Prostate gland (tissue), 2 donors: ENCODE measurements at regions not wholly inside any gene's neighbourhood (a gene's known extent, or its start where the extent isn't known, plus 50 kb on each side); places are given as distances from the start of the nearest gene placed in this dataset.
"Not testable (repeated sequence)": the region's sequence is repeated elsewhere in the genome, so short reads cannot be mapped to it uniquely, and the experiment has no call there.

ENCODE experiments used
- DNase-seq: peaks from one replicate; pipeline ENCODE4 v3.0.0-alpha.2; 2019; ENCODE audit warnings: low spot score
- H3K27ac ChIP-seq, 2 donors: fragments of 200-600 bp; sonication (generic); 2 replicates each; pipeline ENCODE4 v1.5.1; 2017 to 2019
- H3K27me3 ChIP-seq: fragments of 200-600 bp; sonication (generic); replicated peaks from 2 replicates; pipeline ENCODE4 v1.5.1; 2019; ENCODE audit not compliant: insufficient read depth
- H3K36me3 ChIP-seq, 2 donors: fragments of 200-600 bp; sonication (generic); 1 replicate in 1 of 2; 2 replicates in 1 of 2; pipeline versions ENCODE4 v1.5.1 to v1.8.1; 2017 to 2019
- H3K4me1 ChIP-seq: fragments of 200-600 bp; sonication (generic); replicated peaks from 2 replicates; pipeline ENCODE4 v1.5.1; 2019
- H3K4me3 ChIP-seq, 2 donors: fragments of 200-600 bp; sonication (generic); 2 replicates each; pipeline ENCODE4 v1.5.1; 2017 to 2019
- H3K9me3 ChIP-seq: fragments of 200-600 bp; sonication (generic); 2 replicates; pipeline ENCODE4 v1.5.1; 2017
- WGBS: methylation state at CpG from one replicate; pipeline ENCODE4 v1.1.5; 2018; 5-methylcytosine and 5-hydroxymethylcytosine counted together
- intact Hi-C: fragments of 100-400 bp; cut with DNase I; formaldehyde crosslinking; loops from one replicate; pipeline ENCODE4 v1.14.2; 2022
- TF ChIP-seq, protein P1 (sequence below), 4 experiments: fragments of 200-600 bp in 2 of 4; fragments of 450-650 bp in 2 of 4; sonication (generic) in 2 of 4; IDR thresholded peaks; 1 replicate in 3 of 4; 2 replicates in 1 of 4; pipeline ENCODE4 v1.5.1; 2016 to 2019; ENCODE audit warnings: antibody characterized with exemption in 4 of 4, mild to moderate bottlenecking in 2 of 4, moderate library complexity in 2 of 4

DNA sequence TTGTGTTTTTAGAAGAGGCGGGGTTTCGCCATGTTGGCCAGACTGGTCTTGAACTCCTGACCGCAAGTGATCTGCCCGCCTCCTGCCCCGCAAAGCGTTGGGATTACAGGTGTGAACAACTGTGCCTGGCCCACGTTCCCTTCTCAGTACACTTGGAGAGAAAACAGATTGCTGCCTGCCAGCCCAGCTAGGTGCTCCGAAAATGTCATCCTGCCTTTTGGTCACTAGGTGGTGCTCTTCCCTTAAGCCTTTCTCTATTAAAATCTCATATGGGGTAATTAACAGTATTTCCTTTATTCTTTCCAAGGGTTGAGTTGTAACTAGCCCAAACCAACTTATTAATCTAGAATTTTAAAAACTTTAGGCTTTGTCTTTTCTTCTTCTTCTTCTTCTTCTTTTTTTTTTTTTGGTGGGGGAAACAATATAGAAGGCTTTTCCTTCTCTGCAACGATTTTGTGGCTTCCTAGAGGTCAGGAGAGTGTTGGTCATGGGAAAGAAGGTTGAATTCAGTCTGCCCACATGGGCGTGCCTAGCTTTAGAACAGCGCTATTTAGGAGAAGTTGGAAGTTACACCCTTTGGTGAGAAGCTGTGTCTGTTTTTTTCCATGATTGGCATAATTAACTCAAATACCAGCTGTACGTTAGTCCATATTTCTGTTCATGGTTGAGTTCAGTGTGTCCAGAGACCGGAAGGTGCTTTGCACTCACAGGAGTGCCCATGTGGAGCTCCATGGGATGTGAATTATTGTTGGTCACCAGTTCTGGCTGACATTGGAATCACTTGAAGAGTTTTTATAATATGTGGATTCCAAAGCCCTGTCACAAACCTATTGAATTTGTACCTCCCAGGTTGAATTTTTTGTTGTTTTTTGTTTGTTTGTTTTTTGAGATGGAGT, 110.1 kb downstream of the LAT start:
- not testable (repeated sequence) for DNase-seq

GRCh38 chr16:29094325-29094724, 109.5 kb downstream of the LAT start:
- H3K36me3 ChIP-seq, DNase-seq, H3K27me3 ChIP-seq, intact Hi-C loops, H3K4me3 ChIP-seq, H3K9me3 ChIP-seq, H3K4me1 ChIP-seq, H3K27ac ChIP-seq: not testable (repeated sequence)
- 46% methylated on average over 3 of the region's 3 CpGs for WGBS

More for the DNA sequence above, 110.1 kb downstream of the LAT start:
- WGBS: 34% methylated on average over 10 of the region's 13 CpGs
- TF ChIP-seq, protein P1, sequence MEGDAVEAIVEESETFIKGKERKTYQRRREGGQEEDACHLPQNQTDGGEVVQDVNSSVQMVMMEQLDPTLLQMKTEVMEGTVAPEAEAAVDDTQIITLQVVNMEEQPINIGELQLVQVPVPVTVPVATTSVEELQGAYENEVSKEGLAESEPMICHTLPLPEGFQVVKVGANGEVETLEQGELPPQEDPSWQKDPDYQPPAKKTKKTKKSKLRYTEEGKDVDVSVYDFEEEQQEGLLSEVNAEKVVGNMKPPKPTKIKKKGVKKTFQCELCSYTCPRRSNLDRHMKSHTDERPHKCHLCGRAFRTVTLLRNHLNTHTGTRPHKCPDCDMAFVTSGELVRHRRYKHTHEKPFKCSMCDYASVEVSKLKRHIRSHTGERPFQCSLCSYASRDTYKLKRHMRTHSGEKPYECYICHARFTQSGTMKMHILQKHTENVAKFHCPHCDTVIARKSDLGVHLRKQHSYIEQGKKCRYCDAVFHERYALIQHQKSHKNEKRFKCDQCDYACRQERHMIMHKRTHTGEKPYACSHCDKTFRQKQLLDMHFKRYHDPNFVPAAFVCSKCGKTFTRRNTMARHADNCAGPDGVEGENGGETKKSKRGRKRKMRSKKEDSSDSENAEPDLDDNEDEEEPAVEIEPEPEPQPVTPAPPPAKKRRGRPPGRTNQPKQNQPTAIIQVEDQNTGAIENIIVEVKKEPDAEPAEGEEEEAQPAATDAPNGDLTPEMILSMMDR (IDR thresholded peaks at IDR 0.05): peak in 3 of 4 experiments; percentile 14 to 33 (median 20)
- H3K36me3 ChIP-seq, intact Hi-C loops, H3K27me3 ChIP-seq, H3K27ac ChIP-seq, H3K4me3 ChIP-seq, H3K4me1 ChIP-seq, H3K9me3 ChIP-seq: not testable (repeated sequence)

- H3K4me3 ChIP-seq, H3K36me3 ChIP-seq, H3K9me3 ChIP-seq, H3K27me3 ChIP-seq, intact Hi-C loops, H3K4me1 ChIP-seq, DNase-seq, H3K27ac ChIP-seq: not testable (repeated sequence)
These were observed 104.8 kb downstream of the LAT start for GRCh38 chr16:29089679-29090078.

GRCh38 chr16:29087673-29088072, 102.8 kb downstream of the LAT start:
- 94% methylated on average over 4 of the region's 4 CpGs for WGBS
- H3K4me3 ChIP-seq, DNase-seq, H3K4me1 ChIP-seq, H3K9me3 ChIP-seq, H3K27me3 ChIP-seq, H3K36me3 ChIP-seq, intact Hi-C loops, H3K27ac ChIP-seq: not testable (repeated sequence)

DNA sequence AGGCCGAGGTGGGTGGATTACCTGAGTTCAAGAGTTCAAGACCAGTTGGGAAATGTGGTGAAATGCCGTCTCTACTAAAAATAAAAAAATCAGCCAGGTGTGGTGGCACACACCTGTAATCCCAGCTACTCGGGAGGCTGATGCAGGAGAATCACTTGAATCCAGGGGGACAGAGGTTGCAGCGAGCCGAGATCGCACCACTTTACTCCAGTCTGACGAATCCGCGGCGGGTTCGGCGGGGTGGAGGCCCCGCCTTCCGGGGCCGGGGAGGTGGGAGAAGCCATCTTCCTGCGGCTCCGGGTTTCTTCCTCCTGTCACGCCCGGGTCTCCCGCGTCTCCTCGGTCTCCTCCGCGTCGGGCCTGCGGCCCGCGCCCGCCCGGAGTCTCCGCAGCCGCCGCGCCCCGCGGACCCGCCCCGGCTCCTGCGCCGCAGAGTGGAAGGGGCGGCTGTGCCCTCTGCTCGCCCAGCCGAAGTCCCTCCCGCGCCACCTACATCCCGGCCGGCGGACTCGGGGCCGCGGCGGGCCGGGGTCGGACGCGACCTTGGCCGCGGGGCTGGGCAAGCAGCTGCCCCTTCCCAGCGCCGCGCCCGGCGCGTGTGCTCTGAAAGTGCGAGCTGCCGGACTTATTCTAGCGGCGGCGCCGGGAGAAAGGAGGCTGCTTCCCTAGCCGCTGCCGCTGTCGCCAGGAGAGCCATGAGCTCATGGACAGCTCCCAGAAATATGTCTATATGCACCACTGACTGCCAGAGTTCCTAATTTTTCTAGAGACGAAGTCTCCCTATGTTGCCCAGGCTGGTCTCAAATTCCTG, 97.2 kb downstream of the LAT start:
- WGBS: 19% methylated on average over 13 of the region's 74 CpGs
- H3K4me1 ChIP-seq, H3K27me3 ChIP-seq, H3K9me3 ChIP-seq, DNase-seq, H3K27ac ChIP-seq, intact Hi-C loops, H3K36me3 ChIP-seq: not testable (repeated sequence)
- H3K4me3 ChIP-seq: peak overlapping the region in 1 of 2 donors; percentile 20

DNA sequence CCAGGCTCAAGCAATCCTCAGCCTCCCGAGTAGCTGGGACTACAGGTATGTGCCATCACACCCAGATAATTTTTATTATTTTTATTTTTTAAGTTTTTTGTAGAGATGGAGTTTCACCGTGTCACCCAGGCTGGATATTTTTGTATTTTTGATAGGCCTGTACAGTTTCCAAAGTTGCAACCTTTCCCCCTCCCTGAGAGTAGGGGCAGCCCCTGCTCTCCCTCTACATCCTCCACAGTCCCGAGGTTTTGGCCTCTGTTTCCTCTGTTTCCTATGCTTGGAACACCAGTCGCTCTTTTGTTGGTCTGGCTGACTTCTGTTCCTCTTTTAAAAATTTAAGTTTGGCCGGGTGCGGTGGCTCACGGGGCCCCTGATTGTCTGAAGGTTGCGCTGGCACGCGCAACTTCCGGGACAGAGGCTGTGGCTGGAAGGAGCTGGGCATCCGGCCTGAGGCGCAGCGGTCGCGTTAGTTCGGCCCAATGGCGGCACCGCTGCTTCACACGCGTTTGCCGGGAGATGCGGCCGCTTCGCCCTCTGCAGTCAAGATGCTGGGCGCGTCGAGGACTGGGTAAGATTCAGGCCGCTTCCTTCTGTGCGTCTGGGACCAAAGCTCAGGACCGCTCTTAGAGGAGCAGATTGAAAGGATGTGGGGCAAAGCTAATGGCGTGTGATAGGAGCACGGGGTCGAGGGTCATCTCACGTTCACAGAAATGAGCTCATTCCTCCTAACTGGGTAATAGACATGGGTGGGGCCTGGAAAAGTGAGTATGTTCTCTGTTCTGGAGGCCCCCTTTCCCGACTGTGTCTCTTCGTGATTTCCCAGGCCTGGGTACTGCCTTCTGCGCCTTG, 89.9 kb downstream of the LAT start:
- intact Hi-C loops, DNase-seq, H3K36me3 ChIP-seq: not testable (repeated sequence)

DNA sequence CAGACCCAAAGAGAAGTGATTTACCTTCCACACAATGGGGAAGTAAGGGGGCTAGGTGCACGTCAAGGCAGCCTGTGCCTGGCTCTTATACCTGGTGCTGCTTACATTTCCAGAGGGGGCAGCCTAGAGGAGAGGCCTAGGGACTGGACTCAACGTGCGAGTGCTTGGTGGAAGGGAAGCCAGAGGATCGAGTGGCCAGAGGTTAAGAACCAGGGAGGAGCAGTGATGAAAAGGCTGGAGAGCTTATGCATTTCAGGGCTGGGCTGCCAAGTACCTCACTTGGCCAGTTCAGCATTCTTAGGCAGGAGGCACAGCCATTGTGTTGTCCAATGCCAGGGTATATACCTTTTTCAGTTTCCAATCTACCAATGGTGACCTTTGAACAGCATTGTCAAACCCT, 77.4 kb downstream of the LAT start:
- H3K27ac ChIP-seq, H3K4me1 ChIP-seq, intact Hi-C loops, DNase-seq, H3K36me3 ChIP-seq, H3K27me3 ChIP-seq, H3K9me3 ChIP-seq, H3K4me3 ChIP-seq: not testable (repeated sequence)
- no CpG with 5 or more reads among the region's 4 CpGs for WGBS

More for the DNA sequence above, 89.9 kb downstream of the LAT start:
- not testable (repeated sequence) for H3K27me3 ChIP-seq, H3K9me3 ChIP-seq, H3K4me1 ChIP-seq
- 16% methylated on average over 38 of the region's 38 CpGs for WGBS
- Histone ChIP-seq H3K27ac (peak overlapping the region; percentile 41 to 66), H3K4me3 (peak overlapping the region; percentile 28 to 30)

- intact Hi-C loops, H3K4me1 ChIP-seq, H3K27ac ChIP-seq, H3K36me3 ChIP-seq, H3K9me3 ChIP-seq, DNase-seq, H3K27me3 ChIP-seq, H3K4me3 ChIP-seq: not testable (repeated sequence)
- 82% methylated on average over 4 of the region's 7 CpGs for WGBS
These were observed 76.6 kb downstream of the LAT start for GRCh38 chr16:29061467-29061921.

DNA sequence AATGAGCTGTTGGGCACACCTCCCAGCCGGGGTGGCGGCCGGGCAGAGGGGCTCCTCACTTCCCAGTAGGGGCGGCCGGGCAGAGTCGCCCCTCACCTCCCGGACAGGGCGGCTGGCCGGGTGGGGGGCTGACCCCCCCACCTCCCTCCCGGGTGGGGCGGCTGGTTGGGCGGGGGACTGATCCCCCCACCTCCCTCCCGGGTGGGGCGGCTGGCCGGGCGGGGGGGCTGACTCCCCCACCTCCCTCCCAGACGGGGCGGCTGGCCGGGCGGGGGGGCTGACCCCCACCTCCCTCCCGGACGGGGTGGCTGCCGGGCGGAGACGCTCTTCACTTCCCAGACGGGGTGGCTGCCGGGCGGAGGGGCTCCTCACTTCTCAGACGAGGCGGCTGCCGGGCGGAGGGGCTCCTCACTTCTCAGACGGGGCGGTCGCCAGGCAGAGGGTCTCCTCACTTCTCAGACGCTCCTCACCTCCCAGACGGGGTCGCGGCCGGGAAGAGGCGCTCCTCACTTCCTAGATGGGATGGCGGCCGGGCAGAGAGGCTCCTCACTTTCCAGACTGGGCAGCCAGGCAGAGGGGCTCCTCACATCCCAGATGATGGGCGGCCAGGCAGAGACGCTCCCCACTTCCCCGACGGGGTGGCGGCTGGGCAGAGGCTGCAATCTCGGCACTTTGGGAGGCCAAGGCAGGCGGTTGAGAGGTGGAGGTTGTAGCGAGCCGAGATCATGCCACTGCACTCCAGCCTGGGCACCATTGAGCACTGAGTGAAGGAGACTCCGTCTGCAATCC, 75.4 kb downstream of the LAT start:
- intact Hi-C loops: not testable (repeated sequence)
- 94% methylated on average over 15 of the region's 53 CpGs for WGBS

DNA sequence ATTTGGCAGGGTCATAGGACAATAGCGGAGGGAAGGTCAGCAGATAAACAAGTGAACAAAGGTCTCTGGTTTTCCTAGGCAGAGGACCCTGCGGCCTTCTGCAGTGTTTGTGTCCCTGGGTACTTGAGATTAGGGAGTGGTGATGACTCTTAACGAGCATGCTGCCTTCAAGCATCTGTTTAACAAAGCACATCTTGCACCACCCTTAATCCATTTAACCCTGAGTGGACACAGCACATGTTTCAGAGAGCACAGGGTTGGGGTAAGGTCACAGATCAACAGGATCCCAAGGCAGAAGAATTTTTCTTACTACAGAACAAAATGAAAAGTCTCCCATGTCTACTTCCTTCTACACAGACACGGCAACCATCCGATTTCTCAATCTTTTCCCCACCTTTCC, 74.7 kb downstream of the LAT start:
- DNase-seq, intact Hi-C loops, H3K27ac ChIP-seq, H3K36me3 ChIP-seq, H3K27me3 ChIP-seq, H3K4me1 ChIP-seq, H3K4me3 ChIP-seq, H3K9me3 ChIP-seq: not testable (repeated sequence)
- WGBS: no CpG with 5 or more reads among the region's 5 CpGs

More for the DNA sequence above, 75.4 kb downstream of the LAT start:
- DNase-seq, H3K4me1 ChIP-seq, H3K36me3 ChIP-seq, H3K9me3 ChIP-seq, H3K27me3 ChIP-seq, H3K27ac ChIP-seq, H3K4me3 ChIP-seq: not testable (repeated sequence)
